Fibroblast of the conjunctiva (primary cell): ENCODE measurements at regions not wholly inside any gene's neighbourhood (a gene's known extent, or its start where the extent isn't known, plus 50 kb on each side); places are given as distances from the start of the nearest gene placed in this dataset.

Experiments used
- DNase-seq: peaks from one replicate; pipeline ENCODE4 v3.0.0-alpha.2; 2010; ENCODE audit warnings: low read depth

DNA sequence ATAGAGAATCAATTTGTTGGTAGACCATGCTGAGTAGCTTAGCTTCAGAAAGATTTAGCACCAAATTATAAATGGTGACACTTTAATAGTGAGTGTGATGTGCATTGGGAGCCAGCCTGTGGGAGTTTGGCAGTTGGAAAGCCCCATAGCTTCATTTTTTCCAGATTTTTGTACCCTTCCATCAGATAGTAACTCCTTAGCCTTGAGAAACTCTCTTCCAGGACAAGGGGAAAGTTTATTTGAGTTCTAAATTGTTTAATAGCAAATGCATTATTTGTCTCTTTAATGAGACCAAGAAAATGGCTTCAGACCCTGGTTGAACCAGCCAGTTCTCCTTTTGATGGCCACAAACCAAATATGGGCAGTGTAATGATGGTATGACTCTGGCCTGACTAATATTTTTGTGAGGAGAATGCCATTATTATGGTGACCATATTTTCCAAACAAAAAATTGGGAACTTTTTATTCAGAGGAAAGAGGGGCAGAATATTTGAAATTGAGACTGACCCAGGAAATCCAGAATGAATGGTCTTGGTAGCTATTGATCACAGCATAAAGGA lies 49.8 kb downstream of the PLCE1 start:
- no peak for DNase-seq

DNA sequence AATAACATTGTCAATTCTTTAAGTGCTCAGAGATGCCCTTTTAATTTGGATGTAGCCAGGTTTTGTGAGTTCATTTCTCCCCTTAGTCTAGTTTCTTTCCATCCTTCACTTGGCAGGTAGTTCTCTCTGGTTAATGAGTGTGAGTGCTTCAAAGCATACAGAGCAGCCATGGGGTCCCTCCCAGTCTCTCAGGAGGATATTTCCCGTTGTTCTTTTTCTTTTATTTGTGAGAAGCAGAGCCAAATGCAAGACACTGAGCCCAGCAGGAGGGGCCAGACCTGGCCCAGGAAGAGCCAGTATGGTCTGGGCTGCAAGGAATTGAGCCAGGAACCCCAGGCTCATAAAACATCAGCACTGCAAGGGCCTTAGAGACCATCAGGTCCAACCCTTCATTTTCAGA lies 52.4 kb downstream of the PLCE1 start:
- no peak for DNase-seq

DNA sequence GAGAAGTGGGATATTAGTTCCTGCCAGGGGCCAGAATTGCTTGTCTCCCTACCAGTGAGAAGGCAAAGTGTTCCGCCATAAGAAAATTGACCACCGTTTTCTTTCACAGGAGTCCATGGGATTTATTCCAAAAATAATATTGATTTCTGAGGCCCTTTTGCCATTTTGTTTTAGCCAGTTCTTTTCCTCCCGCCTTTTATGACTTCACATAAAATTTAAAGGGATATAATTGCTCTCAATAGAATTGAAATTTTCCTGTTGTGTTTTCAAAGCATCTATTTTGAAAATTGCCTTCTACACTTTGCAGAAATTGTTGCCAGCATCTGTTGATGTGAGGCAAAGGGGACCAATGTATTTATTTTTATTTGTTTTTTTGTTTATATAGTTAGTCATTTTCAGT lies 53.6 kb downstream of the PLCE1 start:
- no peak for DNase-seq

DNA sequence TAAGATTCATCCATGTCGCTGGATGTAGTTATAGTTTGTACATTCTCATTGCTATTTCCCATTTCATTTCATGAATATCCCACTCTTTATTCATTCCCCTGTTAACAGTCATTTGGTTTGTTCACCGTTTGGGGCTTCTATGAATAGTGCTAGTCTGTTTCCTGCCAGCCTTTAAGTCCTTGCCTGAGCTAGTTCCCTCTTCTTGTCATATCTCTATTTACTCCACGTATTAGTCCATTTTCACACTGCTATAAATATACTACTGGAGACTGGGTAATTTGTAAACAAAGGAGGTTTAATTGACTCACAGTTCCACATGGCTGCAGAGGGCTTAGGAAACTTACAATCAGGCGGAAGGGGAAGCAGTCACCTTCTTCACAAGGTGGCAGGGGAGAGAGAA lies 56.2 kb downstream of the PLCE1 start:
- no peak for DNase-seq

DNA sequence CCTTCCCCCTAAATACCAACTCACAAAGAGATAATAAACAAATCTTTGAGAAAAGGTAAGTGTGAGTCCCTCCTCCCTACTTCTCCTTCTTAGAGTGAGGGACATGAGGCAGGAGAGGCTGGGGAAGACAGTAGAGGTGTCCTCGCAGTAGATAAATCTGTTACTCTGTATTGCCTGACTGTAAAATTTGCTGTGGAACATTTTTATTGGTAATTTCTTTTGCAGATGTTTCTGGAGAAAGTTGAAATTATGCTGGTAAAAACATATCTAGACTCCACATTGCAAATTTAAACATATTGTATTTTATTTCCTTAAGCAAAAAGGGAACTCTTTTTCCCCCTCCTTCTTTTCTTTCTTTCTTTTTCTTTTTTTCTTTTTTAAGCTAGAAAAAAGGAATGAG lies 58.5 kb downstream of the PLCE1 start:
- no peak for DNase-seq

DNA sequence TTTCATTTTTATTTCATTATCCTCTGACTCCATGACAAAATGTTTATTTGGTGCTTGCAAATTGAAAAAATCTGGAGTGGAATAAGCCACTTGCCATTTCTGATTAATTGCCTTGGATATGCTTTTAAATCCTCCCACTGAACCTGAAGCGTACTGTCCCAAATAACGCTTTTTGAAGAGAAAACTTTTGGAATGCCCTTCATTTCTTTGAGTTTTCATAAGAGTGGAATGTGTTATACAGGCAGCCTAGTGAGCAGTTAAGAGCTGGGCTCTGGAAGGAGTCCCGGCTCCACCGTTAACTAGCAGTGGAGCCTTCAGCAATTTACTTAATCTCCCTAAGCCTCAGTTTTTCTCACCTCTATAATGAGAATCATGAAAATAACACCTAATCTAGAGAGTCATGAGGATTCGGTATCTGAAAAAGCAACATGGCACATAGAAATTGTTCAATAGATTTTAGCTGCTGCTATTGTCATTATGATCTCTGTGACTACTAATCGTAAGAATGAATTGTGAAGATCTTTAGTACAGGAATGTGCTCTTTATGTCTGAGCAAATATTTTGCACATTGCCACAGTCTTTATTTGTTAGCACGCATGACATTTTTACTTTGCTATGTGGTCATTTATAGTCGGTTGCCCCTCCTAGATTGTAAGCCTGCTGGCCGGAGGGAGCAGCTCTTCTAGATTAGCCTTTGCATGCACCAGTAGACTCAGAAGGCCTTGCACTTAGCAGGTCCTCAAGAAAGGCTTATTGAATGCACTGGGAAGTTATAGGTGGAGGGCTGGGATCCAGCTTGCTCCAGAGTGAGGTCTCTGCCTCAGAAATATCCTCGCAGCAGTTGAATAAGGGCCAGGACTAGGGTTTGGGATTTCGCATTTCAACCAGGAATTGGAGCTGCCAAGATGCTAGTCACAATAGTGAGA lies 59.4 kb downstream of the PLCE1 start:
- DNase-seq = no peak

DNA sequence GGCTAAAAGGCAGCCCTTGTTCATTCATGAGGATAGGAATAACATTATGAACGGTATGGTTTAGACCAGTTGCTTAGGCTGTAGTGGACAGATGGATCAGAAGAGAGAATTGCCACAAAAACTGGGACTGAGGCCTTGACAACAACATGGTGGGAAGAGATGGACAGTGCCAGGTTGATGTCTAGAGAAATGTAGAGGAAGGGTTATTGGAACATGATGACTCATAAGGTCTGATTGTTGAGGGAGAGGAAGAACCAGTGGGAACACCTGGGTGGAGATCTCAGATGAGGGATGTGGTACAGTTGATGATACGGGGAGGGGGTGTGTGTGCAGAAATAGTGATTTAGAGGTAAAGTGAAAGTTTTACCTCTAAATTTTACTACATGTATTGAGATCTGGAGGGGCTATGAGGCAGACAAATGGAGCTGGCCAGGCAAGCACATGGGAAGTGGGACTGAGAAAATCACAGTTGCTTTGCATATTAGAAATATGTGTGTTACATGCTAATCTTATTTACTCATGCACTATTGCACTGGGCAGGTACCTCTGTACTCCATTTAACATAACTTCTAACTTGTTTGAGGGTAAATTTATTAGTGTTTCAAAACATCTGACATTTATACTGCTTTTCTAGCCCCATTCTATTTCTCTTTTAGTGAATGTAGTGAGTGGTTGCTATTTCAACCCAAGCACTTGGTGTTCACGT lies 65.6 kb downstream of the PLCE1 start:
- DNase-seq = no peak

DNA sequence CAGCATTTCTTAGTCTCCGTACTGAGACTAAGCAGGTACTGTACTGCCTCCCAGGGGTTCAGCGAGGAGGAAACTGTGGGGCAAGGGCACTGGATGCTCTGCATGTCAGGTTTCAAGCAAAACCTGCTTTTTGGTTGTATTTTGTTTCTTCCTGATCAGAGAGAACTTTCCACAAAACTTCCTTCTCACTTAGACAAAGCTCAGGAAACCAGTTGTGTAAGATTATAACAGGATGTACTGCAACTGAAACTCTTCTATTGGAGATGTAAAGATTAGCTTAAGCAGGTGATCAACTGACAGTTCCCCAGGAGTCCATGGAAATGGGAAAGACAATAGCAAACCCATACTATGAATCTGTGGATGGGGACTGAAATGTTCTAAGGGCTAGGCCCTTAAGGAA lies 67.3 kb downstream of the PLCE1 start:
- DNase-seq = no peak

DNA sequence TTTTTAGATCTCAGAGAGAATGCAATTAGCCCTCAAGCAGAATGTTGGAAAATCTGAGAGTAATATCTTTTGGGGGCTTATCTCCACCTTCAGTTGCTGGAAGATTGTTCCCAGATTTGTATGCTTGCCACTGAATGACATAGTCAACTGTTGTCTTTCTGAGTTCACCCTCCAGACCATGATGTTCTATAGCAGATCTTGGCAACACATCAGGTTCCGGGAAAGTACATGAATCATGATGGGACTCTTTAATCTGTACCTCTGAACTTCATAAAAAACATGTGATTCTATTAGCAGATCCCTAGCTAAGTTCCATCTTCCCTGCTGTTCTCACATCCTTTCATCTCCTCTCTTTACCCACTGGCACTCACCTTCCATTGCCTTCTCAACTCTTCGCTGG lies 68.9 kb downstream of the PLCE1 start:
- DNase-seq = peak; percentile 21

DNA sequence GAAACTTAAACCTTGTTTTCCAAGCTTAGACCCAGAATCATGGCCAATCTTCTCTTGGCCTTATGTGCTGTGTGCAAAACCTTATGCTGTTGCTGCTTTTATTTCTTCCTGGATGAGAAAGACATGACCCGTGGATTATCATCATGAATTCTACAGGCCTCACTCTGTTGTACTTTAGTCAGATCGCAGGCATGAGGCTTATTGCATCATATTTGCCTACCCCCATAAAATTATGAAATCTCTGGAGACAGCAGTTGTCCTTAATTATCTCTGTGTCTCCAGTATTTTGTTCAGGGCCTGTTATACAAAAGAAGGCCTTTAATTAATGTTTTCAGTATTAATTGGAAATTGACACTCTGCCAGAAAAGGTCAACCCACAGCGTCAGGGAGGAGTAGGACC lies 71.6 kb downstream of the PLCE1 start:
- no peak for DNase-seq

DNA sequence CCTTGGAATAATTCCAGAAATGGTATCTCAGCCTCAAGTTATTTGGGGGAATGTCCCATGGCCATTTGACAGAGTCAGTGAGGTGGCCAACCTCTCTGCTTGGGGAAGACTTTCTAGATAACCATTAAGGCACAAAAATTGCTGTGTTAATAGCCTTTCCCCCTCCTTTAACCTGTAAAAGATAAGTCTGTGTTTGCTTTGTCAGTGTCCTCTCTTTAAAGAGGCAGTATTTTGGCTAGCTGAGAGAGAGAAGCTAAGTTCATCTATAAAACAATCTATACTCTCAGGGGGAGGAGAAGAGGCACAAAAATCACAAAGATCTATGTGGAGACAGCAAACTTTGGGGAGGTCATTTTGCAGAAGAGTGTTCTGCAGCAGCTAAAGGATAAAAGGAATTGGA lies 72.1 kb downstream of the PLCE1 start:
- DNase-seq = no peak

DNA sequence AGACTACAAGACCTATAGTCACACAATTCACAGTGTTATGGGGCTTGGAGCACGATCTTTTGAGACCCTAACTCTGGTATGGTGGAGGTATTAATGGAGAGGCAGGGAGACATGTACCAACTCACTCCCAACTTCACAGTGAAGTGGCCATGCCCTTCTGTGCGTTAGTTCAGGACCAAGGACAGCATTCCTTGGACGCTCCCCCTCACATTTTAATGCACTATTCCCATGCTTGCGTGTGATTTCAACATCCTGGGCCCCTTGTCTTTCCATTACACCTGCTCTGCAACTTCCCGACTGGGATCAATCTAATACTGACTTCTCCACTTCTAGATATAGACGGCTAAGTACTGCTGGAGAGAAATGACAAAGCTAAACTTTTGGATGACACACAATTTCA lies 72.7 kb downstream of the PLCE1 start:
- peak; percentile 32 for DNase-seq

DNA sequence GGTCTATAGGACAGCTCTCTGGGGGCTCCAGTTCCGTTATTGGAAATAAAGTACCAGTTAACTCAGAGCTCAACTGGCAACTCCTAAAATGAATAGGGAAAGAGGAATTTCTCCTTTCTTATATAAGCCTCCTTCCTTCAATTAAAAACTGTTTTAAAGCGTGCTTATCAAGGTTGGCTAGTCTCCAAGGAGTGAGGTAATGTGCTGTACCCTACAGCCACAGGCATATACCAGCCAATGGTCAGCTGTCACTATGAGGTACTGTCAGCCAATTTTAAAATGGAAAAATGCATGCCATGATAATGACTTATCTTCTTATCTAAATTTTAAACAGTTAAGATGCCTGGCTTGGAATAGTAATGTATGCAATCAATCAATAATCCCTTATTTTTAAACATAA lies 76.2 kb downstream of the PLCE1 start:
- DNase-seq = no peak

DNA sequence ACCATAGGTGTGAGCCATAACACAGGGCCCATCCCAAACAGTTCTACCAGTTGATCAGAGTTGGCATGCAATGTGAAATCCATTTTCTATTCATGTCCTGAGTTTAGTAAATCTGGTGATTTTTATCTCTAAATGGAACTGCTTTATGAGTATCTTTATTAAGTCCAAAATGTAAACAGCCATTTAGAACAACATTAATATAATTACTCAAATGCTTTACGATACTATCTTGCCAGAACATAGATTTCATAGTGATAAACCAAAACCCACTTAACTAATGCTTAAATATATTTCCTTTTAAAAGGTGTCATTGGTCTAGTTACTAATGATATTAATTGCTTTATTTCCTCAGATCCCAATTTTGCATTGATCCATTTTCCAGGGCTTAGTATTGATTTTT lies 80.7 kb downstream of the PLCE1 start:
- DNase-seq = no peak

DNA sequence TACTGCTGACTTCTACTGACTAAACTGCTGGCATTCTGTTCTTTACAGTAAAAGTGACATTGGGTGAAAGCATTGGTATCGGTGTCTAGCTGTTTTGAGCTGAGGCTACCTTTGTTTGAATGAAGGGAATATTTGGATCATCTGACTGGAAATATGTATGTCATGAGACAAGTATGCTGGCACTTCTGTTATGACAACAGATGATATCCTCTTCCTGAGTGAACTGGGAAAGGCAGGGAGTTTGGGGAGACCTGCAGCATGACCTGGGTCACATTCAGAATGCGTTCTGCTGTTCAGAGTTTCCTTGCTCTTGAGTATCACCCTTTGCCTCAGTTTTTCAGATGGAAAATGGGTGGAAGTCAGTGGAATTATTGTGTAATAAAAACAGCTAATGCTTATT lies 81.8 kb downstream of the PLCE1 start:
- no peak for DNase-seq

DNA sequence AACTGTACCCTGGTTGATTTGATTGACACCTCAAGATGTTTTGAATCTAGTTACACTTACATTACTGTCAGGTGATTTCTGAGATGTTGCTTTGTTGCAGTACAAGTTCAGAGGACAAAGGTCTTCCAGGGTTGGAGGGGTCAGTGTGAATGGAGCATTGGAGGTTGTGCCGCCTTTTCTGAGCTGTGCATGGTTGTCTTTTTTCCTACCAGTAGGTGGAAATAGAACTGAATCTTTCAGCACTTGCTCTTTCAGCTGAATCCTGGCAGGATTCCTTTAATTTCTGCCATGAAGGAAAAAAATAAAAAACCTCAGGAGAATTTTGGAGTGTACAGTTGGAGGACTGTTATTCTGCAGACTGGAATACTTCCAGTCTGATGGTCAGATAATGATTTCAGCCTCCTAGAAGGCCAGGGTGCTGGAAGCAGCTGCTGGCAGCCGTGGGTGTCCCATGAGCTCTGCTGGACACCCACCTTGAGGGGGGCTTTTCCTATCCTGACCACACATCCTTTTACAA lies 82.7 kb downstream of the PLCE1 start:
- peak; percentile 56 for DNase-seq

DNA sequence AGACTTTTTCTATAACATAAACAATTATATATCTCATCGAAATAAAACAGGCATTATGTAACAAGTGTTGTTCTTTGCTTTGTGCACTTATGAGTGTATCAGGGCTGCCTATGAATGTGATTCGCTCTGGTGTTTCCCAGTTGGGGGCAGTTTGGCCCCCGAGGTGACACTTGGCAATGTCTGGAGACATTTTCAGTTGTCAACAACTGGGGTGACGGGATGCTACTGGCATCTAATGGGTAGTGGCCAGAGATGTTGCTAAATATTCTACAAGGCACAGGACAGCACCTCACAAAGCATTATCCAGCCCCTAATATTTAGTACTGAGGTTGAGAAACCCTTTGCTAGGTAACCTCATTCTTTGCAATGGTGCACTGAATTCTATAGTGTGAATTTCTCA lies 83.3 kb downstream of the PLCE1 start:
- no peak for DNase-seq

DNA sequence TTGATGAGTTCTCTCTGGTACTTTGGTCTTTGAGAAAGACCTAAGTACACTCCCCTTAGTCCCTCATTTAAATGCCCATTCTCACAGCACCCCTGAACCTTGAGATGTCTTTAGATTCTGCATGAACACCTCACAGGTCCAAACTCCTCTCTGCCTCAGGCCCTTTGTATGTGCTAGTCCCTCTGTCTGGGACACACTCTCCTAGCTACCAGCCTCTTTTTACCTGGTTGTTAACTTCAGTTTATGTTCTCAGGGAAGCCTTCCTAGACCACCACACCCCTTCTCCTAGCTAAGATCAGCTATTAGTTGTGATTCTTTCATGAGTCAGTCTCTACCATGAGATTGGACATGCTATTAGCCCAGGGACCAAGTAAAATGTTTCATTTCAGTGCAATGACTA lies 86.4 kb downstream of the PLCE1 start:
- DNase-seq = no peak

DNA sequence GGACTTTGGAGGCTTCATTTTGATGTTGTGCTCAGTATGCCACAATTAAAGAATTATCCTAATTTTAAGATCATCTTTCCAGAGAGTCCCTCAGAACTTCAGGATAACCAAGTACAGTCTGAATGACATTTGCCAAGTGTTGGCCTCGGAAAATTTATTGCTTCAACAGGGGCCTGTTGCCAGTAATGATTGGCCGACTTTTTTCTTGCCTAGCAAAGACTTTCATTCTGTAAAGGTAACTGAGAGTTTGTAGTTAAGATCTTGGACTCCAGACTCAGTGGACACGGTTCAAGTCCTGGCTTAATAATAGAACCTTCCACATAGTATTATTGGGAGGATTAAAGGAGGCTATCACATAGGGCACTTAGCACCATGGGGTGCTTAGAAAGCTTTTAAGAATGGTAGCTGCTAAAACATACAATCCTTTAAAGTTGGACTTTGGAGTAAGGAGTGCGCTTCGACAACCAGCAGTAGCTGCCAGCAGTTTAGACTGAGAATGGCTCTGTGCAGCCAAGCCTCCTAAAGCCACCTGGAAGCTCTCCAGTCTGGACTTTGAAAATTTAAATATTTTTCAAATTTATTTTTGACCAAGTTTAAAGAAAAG lies 90.0 kb downstream of the PLCE1 start:
- no peak for DNase-seq

DNA sequence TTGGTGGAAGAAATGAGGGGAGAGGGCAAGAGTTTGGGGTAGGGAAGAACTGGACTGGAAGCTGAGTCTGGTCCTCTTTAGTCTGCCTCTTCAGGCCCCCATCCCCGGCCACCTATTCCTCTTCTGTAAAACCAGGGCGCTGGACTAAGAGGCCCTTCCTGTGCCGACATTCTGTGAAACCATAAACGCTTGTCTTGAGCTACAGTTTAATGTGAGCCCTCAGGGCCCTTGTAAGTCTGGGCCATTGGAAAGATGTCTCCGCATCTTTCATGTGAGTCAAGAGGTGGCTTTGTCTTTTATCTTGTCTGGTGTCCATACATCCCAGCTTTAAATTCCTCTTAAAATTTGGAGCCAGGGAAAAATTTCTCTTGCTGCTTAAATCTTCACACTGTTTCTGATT lies 90.6 kb downstream of the PLCE1 start:
- no peak for DNase-seq

DNA sequence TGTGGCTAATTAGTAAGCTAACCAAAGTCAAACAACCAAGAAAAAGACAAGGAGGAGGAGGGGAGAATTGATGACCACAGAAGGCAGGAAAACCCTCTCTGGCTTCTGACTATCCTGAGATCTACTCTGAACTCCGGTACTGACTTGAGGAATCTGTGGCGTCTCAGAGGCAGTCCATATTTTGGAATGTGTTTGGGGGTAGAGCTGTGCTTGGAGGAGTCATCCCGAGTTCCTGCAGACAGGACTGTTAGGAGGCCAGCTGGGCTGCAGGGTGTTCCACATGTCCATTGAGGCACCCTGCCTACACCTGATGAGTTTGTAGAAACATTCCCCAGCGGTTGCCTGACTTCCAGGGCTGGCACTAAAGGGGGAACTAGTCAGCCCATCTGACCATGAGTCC lies 91.6 kb downstream of the PLCE1 start:
- no peak for DNase-seq

DNA sequence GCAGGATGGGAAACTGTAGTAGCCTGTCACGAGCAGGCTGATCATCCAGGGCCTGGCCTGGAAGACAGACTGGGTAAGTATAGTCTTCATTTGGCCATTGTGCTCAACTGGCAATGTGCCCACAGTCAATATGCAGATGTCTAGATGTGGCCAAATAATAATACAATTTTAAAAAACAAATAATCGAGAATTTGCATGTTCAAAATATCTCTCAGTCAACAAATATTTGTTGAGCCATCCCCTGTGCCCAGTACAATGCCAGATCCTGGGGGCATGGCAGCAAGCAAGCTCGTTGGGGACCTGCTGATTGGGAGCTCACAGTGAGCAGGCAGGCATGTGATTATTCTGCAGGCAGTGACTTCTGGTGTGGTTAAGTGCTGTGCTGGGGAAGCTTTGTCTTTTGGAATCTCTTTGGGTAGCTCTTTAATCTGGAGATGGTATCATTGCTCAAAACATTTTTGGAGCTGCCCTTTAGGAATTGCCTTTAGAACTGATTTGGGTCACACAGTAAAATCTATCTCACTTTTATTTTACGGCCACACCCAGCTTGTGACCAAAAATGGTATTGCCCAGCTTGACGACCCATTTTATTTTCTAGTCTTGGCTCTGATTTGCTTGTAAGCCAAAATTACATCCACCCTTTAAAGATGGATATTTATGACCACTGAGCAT lies 92.2 kb downstream of the PLCE1 start:
- no peak for DNase-seq
